Stimulated activated CD8-positive, alpha-beta memory T cell treated with anti-CD3 and anti-CD28 coated beads, Interleukin-4, amount 100 ng/mL, for 48 hours (primary cell): ENCODE measurements at regions not wholly inside any gene's neighbourhood (a gene's known extent, or its start where the extent isn't known, plus 50 kb on each side); places are given as distances from the start of the nearest gene placed in this dataset.

Experiments used
- DNase-seq: peaks from one replicate; pipeline ENCODE4 v3.0.0-alpha.2; 2020

GRCh38 chr18:6614952-6615351, 114.6 kb upstream of the ARHGAP28 start:
- no peak for DNase-seq

DNA sequence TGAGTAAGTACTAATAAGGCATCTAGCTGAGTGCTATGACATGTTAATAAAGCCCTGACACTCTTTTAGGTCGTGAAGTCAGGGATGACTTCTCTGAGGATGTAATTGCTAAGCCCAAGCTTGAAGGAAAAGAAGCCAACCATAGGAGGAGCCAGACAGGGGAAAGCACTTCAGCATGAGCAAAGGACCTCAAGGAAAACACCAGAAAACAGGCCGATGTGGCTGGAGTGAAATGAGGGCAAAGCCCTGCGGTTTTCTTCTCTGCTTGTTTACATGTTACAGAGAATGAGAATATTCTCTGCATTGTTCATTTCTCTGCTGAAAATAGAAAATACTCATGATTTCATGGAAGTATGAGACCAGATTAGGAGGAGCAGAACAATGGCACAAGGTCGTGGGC, 112.5 kb upstream of the ARHGAP28 start:
- no peak for DNase-seq

GRCh38 chr18:6621437-6621836, 108.1 kb upstream of the ARHGAP28 start:
- DNase-seq: no peak

- no peak for DNase-seq
Observed at GRCh38 chr18:6623278-6623677, 106.2 kb upstream of the ARHGAP28 start.

DNA sequence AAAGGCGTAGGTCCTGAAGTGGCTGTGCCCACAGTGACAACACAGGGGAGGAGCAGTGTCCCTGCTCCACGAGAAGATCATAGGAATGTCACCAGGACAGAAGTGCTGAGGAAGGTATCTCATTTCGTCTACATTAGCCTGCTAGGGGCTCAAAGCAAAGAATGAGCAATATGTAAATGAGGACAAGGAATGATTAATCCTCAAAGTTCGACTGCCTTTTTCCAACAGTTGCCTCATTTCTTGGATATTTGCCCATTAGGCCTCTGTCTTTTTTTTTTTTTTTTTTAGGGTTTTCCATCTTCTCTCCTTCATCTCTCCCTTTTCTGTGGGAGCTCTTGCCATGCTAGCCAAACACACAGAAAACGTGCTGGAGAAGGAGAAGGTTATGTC, 105.2 kb upstream of the ARHGAP28 start:
- DNase-seq: no peak

DNA sequence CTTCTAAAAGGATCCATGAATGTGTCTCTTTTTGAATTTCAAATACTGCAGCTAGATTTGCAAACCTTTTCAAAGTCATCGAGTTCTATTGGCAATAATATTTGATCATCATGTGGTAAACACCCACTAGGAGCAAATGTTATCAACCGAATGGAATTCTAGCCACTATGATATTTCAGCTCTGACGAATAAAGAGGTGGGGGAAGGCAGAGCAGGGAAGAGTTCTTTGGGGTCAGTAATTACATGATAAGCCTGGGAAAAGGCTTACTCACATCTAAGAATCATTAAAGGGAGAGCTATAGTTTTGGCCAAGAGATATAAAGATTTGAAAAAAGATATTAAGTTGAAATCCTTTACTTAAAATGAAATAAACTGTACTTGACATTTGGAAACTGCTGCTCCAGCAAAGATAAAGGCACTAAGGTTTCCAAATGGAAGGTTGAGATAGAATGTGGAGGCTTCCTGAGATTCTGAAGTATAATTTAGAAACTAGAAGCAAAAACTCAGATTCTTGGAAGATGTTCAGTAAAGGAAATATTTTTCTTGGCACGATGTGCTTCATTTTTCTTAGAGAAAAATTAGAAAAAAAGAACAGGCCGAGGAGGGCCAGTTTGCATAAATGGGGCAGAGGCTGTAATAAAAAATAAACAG, 104.7 kb upstream of the ARHGAP28 start:
- no peak for DNase-seq

DNA sequence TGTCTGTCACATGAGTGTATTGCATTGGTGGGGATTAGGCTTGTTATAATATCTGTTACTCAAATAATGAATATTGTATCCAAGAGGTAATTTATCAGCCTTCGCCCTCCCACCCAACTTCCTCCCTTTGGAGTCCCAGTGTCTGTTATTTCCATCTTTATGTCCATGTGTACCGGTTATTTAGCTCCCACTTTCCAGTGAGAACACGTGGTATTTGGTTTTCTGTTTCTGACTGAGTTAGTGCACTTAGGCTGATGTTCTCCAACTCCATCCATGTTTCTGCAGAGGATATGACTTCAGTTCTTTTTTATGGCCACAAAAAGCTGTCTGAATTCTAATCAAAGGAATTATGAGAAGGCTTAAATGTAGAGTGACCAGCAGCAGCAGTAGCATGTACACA, 104.0 kb upstream of the ARHGAP28 start:
- DNase-seq: no peak

- no peak for DNase-seq
Observed at GRCh38 chr18:6626457-6626856, 103.1 kb upstream of the ARHGAP28 start.

DNA sequence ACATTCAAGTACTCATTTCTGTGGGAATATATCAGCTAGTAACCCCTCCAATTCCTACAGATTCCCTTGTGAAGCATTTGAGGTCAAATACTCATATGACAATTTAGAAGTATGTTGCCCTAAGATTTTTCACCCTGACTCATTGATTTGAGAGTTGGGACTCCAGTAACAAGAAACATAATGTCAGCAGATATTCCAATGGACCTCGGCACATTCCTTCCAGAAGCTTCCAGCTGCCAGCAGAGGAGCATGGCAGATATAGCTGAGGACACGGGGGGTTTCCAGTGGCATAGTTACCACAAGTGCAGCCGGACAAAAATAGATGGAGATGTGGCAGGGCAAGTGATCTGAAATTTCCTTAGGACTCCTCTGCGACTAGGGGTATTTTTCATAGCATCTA, 101.9 kb upstream of the ARHGAP28 start:
- DNase-seq: no peak

DNA sequence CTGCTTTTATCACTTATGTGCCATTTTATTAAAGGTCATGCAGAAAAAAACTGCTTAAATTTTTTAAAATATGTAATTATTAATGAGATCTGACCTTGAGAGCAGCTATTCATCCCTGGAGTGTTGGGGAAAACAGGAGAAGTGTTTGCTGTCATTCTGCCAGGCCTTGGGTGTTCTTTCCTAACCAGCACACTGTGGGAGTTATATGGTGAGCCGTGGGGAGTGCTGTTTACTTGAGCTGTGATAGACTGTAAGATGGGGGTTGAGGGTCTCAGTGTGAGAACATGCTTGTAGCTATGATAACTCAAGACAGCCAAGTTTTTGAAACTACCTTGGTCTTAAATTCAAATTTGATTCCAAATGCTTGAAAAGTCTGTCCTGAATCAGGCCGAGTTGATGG, 101.3 kb upstream of the ARHGAP28 start:
- DNase-seq: no peak

- no peak for DNase-seq
Observed at GRCh38 chr18:6629635-6630140, 99.8 kb upstream of the ARHGAP28 start.

GRCh38 chr18:6633310-6633709, 96.2 kb upstream of the ARHGAP28 start:
- DNase-seq: no peak

GRCh38 chr18:6636091-6636490, 93.4 kb upstream of the ARHGAP28 start:
- no peak for DNase-seq

DNA sequence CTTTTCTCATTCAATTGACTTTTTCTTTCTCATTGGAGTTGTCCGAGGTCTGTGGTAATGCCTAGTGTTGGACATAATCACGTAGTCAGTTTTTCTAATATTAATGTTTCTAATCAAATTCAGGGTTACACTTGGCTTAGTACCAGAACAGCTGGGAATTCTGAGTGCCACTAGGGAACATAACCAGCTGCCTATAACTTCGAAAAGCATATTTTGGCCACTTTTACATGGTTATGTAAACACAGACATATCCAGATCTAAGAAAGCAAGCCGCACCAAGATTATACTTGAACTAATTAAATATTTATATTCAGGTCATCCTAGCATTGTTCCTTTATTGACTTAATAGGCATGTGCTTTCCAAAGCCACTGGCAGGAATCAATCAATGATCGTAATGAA, 91.1 kb upstream of the ARHGAP28 start:
- DNase-seq: no peak

DNA sequence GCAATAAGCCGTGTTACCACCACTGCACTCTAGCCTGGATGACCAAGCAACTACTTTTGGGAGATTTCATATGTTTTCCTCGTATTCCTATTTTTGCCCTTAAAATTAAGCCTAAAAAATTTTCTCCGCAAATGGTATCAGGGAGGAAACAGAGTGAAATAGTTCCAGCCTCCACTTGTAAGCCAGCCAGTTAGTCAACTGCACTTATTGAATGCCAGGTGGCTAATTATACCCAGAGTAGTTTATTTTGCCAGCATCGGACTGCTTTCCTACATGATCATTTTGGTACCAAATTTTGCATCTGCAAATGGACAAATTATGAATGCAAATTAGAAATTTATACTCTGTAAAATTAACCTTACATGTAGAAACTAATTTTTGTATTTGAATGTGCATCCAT, 90.2 kb upstream of the ARHGAP28 start:
- no peak for DNase-seq

DNA sequence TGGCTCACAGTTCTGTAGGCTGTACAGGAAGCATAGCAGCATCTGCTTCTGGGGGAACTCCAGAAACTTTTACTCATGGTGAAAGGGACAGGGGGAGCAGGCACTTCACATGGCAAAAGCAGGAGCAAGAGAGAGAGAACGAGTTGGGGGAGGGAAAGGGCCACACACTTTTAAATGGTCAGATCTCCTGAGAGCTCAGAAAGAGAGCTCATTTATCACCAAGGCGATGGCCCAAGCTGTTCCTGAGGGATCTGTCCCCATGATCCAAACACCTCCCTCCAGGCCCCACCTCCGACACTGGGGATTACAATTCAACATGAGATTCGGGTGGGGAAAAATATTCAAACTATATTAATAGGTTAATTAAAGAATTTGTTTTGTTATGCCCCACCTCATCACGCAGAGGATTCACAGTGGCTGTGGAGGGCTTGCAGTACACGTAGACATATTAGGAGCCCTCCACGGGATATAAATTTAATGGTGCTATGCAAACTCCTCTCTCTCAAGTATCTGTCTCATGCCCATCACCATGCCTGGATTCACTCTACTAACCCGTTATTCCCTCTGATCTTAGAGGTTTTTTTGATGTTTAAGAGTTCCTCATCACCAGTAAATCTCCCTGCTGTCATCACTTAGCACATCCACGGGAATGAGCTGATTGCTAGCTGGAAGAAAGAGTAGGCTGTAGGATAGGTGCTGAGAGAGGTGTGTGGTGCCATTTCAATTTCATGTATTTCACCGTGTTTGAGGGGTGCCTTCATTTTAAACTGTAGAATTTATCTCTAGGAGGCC, 84.5 kb upstream of the ARHGAP28 start:
- DNase-seq: no peak

DNA sequence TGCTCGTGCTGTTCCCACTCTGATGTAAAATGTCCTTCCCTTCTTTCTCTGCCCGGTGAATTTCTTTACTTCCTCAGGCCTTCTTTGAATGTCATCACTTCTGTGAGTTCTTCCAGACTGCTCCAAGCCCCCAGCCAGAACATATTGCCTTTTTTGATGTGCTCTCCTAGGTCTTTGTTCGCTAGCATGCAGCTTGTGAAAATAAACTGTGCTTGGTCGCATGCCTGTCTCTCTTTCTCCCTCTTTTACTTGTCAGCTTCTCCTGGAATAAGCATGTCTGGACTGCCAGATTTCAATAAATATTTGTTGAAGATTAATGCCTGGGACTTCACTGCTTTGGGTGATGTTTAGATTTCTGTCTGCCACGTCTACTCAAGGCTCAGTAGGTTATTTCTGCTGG, 82.7 kb upstream of the ARHGAP28 start:
- DNase-seq: no peak

DNA sequence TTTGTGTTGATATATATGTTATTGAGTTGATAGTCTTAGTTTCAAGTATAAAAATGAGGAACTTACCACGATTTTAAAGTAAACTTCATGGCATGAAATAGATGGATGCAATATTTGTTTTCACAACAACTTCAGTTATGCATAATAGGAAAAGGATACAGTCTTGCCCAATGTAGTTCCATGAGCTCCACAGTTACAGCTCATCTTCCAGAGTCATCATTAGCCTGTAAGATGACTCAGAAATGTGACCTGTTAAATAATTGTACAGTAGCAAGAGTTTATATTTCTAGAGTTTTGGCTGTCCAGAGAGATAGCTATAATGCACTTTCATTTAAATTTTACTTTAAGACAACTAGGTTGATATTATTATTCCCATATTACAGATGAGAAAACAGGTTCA, 80.9 kb upstream of the ARHGAP28 start:
- no peak for DNase-seq

DNA sequence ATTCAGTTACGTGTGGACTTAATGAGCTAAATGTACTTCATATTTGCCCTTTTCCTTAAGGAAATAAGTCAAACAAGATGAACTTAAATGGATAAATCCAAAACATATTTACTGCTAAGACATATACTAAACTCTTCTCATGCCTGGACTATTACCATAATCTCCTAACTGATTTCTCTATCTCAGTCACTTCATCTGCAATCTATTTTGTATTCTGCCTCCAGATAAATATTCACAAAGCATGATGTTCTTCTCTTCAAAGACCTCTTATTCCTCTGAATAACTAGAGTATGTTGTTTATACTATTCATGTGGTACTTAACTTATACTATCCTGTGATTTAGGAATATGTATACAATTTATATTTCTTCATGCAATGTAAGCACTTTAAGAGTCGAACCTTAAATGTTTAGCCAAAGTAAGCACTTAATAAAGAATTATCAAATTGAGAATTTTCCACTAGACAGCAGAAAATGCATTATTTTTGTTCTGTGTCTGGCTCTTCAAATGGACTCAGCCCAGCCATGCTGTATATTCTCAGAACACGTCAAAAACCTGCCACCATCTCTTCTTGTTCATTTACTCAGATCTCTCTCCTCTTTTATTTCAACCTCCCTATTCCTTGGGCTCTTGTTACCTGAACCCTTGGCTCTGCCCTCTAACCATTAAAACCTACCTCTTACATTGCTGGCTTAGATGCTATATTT, 79.9 kb upstream of the ARHGAP28 start:
- no peak for DNase-seq

DNA sequence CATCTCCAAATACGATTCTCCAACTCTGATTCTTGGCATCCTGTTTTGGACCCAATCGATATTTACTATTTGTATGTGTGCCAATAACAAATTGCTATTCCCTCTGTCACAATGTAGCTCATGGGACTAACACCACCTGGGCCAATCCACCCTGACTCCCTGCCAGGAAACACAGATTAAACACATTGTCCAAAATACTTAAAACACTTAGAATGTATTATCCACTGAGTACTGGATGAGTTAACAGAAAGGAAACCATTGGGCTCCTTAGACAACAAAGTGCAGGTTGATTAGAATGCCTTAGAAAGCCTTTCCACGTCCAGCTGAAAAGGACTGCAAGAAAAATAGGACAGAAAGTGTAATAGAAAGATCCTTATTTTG, 79.4 kb upstream of the ARHGAP28 start:
- no peak for DNase-seq

GRCh38 chr18:6650747-6651146, 78.8 kb upstream of the ARHGAP28 start:
- DNase-seq: no peak

DNA sequence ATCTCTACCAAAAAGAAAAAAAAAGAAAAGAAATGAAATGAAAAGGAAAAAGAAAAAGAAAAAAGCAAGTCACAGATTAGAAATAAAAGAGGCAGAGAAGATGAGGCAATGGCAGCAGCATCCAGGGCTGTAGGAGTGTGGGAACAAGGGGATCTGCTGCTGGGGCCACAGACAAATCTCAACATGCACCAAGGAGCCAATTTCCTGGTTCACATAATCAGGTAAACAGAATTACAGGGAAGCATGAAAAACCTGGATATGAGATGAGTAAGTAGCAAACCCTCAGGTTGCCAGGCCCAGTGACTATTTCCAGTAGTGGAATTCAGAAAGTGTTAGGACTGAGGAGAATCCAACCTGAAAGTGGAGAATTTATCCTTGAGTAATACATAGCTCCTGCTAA, 77.4 kb upstream of the ARHGAP28 start:
- DNase-seq: no peak

DNA sequence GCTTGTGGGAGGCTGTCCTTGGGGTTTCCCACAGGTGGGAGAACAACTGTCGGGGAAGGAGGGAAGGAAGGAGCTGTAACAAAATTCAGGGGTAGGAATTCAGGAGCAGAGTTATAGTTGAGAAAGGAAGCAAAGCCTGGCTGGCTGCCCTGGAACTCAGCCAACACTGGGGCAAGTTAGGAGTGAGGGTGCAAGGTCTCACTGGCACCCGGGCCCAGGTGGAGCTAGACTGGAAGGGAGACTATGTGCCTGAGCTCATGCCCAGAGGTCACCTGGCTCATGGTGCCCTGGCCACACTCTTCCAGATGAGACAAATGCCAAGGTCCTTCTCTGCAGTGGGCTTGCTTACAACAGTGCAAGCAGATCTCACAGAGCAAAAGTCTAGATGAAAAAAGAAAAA, 75.6 kb upstream of the ARHGAP28 start:
- no peak for DNase-seq
